Liver (tissue), 3 donors: ENCODE measurements at regions not wholly inside any gene's neighbourhood (a gene's known extent, or its start where the extent isn't known, plus 50 kb on each side); places are given as distances from the start of the nearest gene placed in this dataset.

Experiments
- ATF3 ChIP-seq: IDR thresholded peaks from 2 replicates; pipeline ENCODE4 v1.6.1; 2016; ENCODE audit warnings: antibody characterized with exemption
- CTCF ChIP-seq: fragments of 150-350 bp; IDR thresholded peaks from 2 replicates; pipeline ENCODE4 v1.5.1; 2017; ENCODE audit warnings: improper control_type of control experiment, low read depth, low read length; ENCODE audit not compliant: missing input control
- GABPA ChIP-seq, 2 donors: IDR thresholded peaks in 1 of 2; conservative IDR thresholded peaks in 1 of 2; 2 replicates each; pipeline ENCODE4 v1.6.1; 2016; ENCODE audit warnings: antibody characterized with exemption in 2 of 2, mild to moderate bottlenecking in 1 of 2, moderate library complexity in 1 of 2
- HNF4A ChIP-seq, 2 donors: conservative IDR thresholded peaks; 2 replicates each; pipeline ENCODE4 v1.6.1; 2016; ENCODE audit warnings: antibody characterized with exemption in 2 of 2, mild to moderate bottlenecking in 2 of 2
- JUND ChIP-seq, 2 donors: IDR thresholded peaks; 2 replicates each; pipeline ENCODE4 v1.6.1; 2016; ENCODE audit warnings: antibody characterized with exemption in 2 of 2
- MAX ChIP-seq: IDR thresholded peaks from 2 replicates; pipeline ENCODE4 v1.6.1; 2016; ENCODE audit warnings: antibody characterized with exemption
- REST ChIP-seq: IDR thresholded peaks from 2 replicates; pipeline ENCODE4 v1.6.1; 2016; ENCODE audit warnings: antibody characterized with exemption, mild to moderate bottlenecking
- SP1 ChIP-seq: IDR thresholded peaks from 2 replicates; pipeline ENCODE4 v1.6.1; 2018; ENCODE audit warnings: antibody characterized with exemption, mild to moderate bottlenecking
- TAF1 ChIP-seq: conservative IDR thresholded peaks from 2 replicates; pipeline ENCODE4 v1.6.1; 2016; ENCODE audit warnings: antibody characterized with exemption, mild to moderate bottlenecking
- TF ChIP-seq, protein P1 (sequence below): IDR thresholded peaks from 2 replicates; pipeline ENCODE4 v1.6.1; 2016; ENCODE audit warnings: antibody characterized with exemption
- donor health status: healthy.
- donor health status: healthy.

DNA sequence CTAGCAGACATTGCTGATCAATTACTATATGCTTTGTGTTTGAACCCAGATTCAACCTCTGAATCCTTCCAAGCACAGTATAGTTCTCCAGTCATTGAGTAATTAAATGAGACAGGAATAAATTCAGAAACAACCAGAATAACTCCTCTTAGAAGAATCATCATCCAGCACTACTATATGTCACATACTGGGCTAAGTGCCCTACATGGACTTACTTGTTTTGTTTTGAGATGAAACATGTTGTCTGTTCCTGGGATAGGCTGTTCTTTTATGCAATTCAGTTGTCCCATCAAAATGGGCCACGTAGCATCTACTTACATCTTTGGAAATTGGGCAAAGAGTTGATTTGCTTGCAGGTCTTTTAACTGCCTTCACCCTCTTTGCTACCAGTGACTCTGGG is 365.5 kb upstream of the SUCLG2 start:
- no peak for TF ChIP-seq JUND (IDR thresholded peaks at IDR 0.05)
- no peak for TF ChIP-seq HNF4A (conservative IDR thresholded peaks at IDR 0.05)
- no peak for TF ChIP-seq CTCF
- no peak for TF ChIP-seq GABPA (IDR thresholded peaks at IDR 0.05 in 1 of 2, conservative IDR thresholded peaks at IDR 0.05 in 1 of 2)
- no peak for TF ChIP-seq REST
- TF ChIP-seq ATF3, result no peak
- TF ChIP-seq SP1, result no peak
- no peak for TF ChIP-seq TAF1
- TF ChIP-seq, protein P1, sequence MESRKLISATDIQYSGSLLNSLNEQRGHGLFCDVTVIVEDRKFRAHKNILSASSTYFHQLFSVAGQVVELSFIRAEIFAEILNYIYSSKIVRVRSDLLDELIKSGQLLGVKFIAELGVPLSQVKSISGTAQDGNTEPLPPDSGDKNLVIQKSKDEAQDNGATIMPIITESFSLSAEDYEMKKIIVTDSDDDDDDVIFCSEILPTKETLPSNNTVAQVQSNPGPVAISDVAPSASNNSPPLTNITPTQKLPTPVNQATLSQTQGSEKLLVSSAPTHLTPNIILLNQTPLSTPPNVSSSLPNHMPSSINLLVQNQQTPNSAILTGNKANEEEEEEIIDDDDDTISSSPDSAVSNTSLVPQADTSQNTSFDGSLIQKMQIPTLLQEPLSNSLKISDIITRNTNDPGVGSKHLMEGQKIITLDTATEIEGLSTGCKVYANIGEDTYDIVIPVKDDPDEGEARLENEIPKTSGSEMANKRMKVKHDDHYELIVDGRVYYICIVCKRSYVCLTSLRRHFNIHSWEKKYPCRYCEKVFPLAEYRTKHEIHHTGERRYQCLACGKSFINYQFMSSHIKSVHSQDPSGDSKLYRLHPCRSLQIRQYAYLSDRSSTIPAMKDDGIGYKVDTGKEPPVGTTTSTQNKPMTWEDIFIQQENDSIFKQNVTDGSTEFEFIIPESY, result no peak
- no peak for TF ChIP-seq MAX
